8988T (cell line): ENCODE measurements at regions not wholly inside any gene's neighbourhood (a gene's known extent, or its start where the extent isn't known, plus 50 kb on each side); places are given as distances from the start of the nearest gene placed in this dataset.
"Not testable (repeated sequence)": the region's sequence is repeated elsewhere in the genome, so short reads cannot be mapped to it uniquely, and the experiment has no call there.

ENCODE experiments used
- DNase-seq: peaks from one replicate; pipeline ENCODE4 v3.0.0; 2011

GRCh38 chr2:87695596-87696323, 52.1 kb upstream of the PLGLB2 start:
- not testable (repeated sequence) for DNase-seq
